ENCODE measurements at regions not wholly inside any gene's neighbourhood (a gene's known extent, or its start where the extent isn't known, plus 50 kb on each side); places are given as distances from the start of the nearest gene placed in this dataset.

GRCh38 chr10:88221010-88221973 is 357.9 kb downstream of the PTEN start:
- H3K4me3 Mint-ChIP-seq, result no peak overlapping the region
- DNase-seq (no peak), ATAC-seq (no peak)
- intact Hi-C loops (cut with micrococcal nuclease), result no loop called here
- no peak overlapping the region for H3K27ac Mint-ChIP-seq
- H3K4me1 ChIP-seq (ENCODE audit: control insufficient read depth, insufficient read depth, low read length), result no peaks in the 10 kb centered on the region
- 92% methylated on average over 6 of the region's 6 CpGs for WGBS (ENCODE audit: insufficient coverage)
- H3K4me1 Mint-ChIP-seq, result no peaks in the 10 kb centered on the region
- no peak overlapping the region for H3K4me3 ChIP-seq (ENCODE audit: low read length)
- H3K27ac ChIP-seq (ENCODE audit: low read length), result no peak overlapping the region
- no peaks in the 10 kb centered on the region for H3K36me3 Mint-ChIP-seq
- no peaks in the 10 kb centered on the region for H3K9me3 ChIP-seq (ENCODE audit: control insufficient read depth, insufficient read depth, low read length)
- H3K27me3 Mint-ChIP-seq (ENCODE audit: low read depth in 2 of 2), result no peaks in the 10 kb centered on the region
- no peaks in the 10 kb centered on the region for H3K27me3 ChIP-seq (ENCODE audit: control insufficient read depth, insufficient read depth, low read length)
- no peak for TF ChIP-seq CTCF (IDR thresholded peaks at IDR 0.05)
- H3K36me3 ChIP-seq (ENCODE audit: control insufficient read depth, insufficient read depth, low read length), result no peaks in the 10 kb centered on the region
- no peaks in the 10 kb centered on the region for H3K9me3 Mint-ChIP-seq

- H3K36me3 ChIP-seq (ENCODE audit: control insufficient read depth, insufficient read depth, low read length), result no peaks in the 10 kb centered on the region
- no peaks in the 10 kb centered on the region for H3K4me1 ChIP-seq (ENCODE audit: control insufficient read depth, insufficient read depth, low read length)
- H3K36me3 Mint-ChIP-seq, result no peaks in the 10 kb centered on the region
- no peak overlapping the region for H3K4me3 ChIP-seq (ENCODE audit: low read length)
- H3K4me1 Mint-ChIP-seq, result no peaks in the 10 kb centered on the region
- no peak for DNase-seq
- H3K9me3 Mint-ChIP-seq, result no peaks in the 10 kb centered on the region
- no peak for ATAC-seq
- no peaks in the 10 kb centered on the region for H3K9me3 ChIP-seq (ENCODE audit: control insufficient read depth, insufficient read depth, low read length)
- no peaks in the 10 kb centered on the region for H3K27me3 Mint-ChIP-seq (ENCODE audit: low read depth in 2 of 2)
- TF ChIP-seq CTCF (IDR thresholded peaks at IDR 0.05), result no peak
- no peak overlapping the region for H3K4me3 Mint-ChIP-seq
- no peak overlapping the region for H3K27ac ChIP-seq (ENCODE audit: low read length)
- no peaks in the 10 kb centered on the region for H3K27me3 ChIP-seq (ENCODE audit: control insufficient read depth, insufficient read depth, low read length)
- H3K27ac Mint-ChIP-seq, result no peak overlapping the region
- no CpG with 5 or more reads among the region's 1 CpG for WGBS (ENCODE audit: insufficient coverage)
- intact Hi-C loops (cut with micrococcal nuclease), result no loop called here
These were observed 359.5 kb downstream of the PTEN start for GRCh38 chr10:88222881-88223280.

Data from natural killer cell (primary cell).